ENCODE measurements at regions not wholly inside any gene's neighbourhood (a gene's known extent, or its start where the extent isn't known, plus 50 kb on each side); places are given as distances from the start of the nearest gene placed in this dataset.

GRCh38 chr10:29083096-29083495, 205.8 kb upstream of the LYZL1 start:
- no peak for DNase-seq

DNA sequence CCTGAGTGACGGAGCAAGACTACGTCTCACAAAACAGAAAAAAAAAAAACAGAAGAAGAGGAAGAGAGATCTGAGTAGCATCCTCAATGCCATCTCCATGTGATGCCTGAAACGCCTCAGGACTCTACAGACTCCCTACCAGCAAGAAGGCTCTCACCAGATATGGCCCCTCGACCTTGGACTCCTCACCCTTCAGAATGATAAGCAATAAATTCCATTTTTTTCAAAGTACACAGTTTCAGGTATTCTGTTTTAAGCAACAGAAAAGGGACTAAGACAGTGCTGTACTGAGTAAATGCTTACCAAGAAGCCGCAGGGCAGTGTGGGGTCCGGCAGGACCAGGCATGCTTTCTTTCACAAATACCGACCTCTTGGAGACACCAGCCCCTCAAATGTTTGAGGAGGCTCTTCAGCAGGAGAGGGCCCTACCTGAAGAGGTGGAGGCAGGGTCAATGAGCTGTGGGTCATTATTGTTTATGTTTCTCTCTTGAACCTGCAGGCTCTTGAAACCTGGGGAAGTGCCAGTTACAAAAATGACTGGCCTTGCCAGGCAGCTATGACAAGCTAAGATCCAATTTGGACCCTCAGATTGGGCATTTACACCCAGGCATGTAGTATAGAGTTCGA, 204.1 kb upstream of the LYZL1 start:
- DNase-seq = no peak

- no peak for DNase-seq
Measured at GRCh38 chr10:29089091-29089490, 199.8 kb upstream of the LYZL1 start.

GRCh38 chr10:29096303-29096824, 192.5 kb upstream of the LYZL1 start:
- DNase-seq = no peak

- no peak for DNase-seq
Measured at GRCh38 chr10:29098423-29098822, 190.4 kb upstream of the LYZL1 start.

DNA sequence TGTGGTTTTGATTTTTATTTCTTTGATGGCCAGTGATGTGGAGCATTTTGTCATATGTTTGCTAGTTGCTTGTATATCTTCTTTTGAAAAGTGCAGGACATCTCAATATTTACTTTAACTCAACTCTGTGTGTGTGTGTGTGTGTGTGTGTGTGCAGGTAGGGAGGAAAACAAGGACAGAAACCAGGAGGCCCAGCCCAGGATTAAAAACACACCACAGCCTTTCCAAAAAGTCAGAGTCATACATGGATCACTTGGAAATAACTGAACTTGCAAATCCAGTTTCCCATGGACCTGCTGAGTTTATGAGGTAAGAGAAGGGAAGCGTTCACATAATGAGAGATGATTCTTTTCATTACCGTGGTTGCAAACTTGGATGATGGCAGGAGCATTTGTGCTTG, 189.9 kb upstream of the LYZL1 start:
- DNase-seq = no peak

GRCh38 chr10:29099415-29099814, 189.5 kb upstream of the LYZL1 start:
- DNase-seq = no peak

- no peak for DNase-seq
Measured at GRCh38 chr10:29100505-29100904, 188.4 kb upstream of the LYZL1 start.

GRCh38 chr10:29102233-29102632, 186.6 kb upstream of the LYZL1 start:
- DNase-seq = peak; percentile 5

- DNase-seq = no peak
Measured at GRCh38 chr10:29102636-29103035, 186.2 kb upstream of the LYZL1 start.

DNA sequence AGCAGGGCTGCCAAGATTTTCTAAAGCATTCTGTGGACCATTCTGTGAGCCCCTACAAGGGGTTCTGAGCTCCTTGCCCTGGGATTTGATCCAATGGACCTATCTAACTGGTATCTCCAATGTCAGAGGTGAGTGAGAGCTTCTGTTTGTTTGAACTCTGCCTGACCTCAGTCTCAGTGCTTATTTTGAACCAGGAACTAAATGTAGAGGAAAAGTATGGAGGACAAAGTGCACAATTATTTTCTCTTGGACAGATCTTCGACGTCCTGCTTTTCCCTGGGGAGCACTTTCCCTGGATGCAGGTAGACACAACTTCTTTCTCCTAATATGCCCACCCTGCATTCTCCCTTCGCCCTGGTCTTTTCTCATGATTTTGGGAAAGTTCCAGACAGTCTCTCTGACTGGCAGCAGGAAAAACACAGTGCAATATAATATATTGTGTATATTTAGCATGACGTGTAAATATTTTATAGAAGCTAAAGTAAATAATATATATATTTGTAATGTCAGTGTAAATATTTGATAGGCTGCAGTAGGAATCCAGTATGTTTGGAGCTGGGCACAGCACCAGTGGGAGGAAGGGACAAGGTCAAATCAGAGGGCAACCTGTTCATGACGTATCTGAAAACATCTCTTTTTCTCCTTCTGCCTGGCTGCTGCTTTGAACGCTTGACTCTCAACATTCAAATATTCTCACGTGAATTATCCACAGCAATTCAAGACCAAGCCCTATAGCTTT, 184.0 kb upstream of the LYZL1 start:
- DNase-seq = no peak

GRCh38 chr10:29105516-29106215, 183.2 kb upstream of the LYZL1 start:
- DNase-seq = peak; percentile 55

DNA sequence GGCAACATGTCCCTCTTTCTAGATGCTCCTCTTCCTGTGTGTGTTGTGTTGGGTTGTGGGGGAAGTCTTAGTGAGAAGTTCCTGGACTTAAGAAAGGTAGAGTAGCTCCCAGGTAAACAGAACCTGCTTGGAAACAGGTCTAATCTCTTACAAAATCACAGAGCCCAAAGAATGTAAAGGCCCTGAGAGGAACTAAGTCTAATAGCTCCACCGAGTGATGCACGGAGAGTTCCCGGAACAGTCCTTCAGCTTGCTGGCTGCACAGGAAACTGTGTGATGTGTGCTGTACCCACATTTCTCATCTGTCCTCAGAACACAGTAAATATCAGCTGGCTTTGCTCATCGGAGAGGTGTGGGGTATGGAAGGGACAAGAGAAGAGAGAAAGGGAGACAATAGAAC, 182.6 kb upstream of the LYZL1 start:
- DNase-seq = no peak

DNA sequence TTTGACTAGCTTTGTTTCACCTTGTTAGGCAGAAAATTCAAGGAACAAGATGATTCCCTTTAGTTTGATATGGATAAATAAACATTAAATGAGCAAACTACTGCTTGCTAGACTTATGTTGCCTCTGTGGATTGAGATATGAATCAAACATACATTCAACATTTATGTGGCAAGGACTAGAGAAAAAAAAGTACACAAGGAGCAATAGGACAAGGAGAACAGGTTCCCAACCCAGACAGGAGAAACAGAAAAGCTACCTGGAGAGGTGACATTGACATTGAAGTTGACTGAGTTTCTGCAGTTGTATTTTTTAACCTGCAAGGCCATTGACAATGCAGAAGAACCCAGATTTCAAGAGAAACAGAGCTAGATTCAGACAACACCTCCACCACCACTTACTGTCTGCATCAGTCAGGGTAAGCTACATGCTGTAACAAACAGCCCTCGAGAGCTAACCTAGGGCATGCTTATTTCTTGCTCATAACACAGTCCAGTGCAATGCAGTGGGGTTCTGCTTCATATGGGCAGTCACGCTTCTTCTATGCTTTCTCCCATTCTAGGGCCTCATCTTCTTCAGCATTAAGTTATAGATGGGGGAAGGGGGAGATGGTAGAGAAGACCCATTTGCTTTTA, 180.9 kb upstream of the LYZL1 start:
- no peak for DNase-seq

- DNase-seq = no peak
Measured at GRCh38 chr10:29109707-29110571, 178.9 kb upstream of the LYZL1 start.

- DNase-seq = no peak
Measured at GRCh38 chr10:29112827-29113615, 175.8 kb upstream of the LYZL1 start.

- DNase-seq = no peak
Measured at GRCh38 chr10:29113616-29113945, 175.3 kb upstream of the LYZL1 start.

DNA sequence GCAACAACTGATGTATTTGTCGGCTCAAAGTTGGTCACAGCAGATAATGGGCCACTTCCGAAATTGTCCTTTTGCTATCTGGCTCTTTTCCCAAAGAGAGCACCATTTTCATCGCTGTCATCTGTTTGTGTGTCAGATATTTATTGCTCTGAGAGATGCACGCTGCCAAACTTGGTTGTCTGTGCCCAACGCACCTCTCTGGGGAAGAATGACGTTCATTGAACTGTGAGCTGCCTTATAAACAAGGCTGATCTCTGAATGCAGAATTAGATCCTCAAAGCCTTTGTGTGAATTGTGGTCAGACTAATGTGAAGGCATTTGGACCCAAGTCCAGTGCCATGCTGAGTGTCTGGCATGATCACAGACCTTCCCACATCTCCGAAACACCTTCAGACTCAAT, 174.7 kb upstream of the LYZL1 start:
- no peak for DNase-seq

GRCh38 chr10:29117781-29118180, 171.1 kb upstream of the LYZL1 start:
- no peak for DNase-seq

GRCh38 chr10:29119374-29119773, 169.5 kb upstream of the LYZL1 start:
- no peak for DNase-seq

DNA sequence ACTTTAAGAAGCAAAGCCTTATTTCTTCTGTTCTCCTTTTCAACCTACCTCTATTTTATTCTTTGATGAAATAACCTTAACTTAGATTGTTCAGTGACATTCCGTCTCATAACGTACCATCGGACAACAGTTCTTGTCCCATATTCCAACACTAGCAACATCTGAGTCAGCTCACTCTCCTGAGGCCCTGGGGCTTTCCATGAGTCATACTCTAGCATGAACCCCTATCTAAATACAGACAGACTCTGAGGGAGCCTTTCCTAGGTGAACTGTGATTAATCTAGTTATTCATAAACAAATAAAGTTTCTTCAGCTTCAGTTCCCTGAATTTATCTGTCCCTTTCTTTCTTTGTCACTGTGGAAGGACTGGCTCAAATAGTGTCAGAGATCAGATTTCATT, 168.7 kb upstream of the LYZL1 start:
- no peak for DNase-seq

All from fibroblast of skin of scalp (primary cell).